NCI-H2081 treated with DMSO at 0.1 percent for 48 hours (cell line): ENCODE measurements at regions not wholly inside any gene's neighbourhood (a gene's known extent, or its start where the extent isn't known, plus 50 kb on each side); places are given as distances from the start of the nearest gene placed in this dataset.

Experiments
- DNase-seq: peaks from one replicate; lab custom pipeline; 2025; lab: John Stamatoyannopoulos, UW

GRCh38 chr11:133787379-133788141, 57.8 kb downstream of the SPATA19 start:
- no peak for DNase-seq

GRCh38 chr11:133785795-133786340, 59.4 kb downstream of the SPATA19 start:
- DNase-seq: no peak

GRCh38 chr11:133784359-133784758, 61.0 kb downstream of the SPATA19 start:
- DNase-seq: no peak

GRCh38 chr11:133782116-133782725, 63.1 kb downstream of the SPATA19 start:
- DNase-seq: no peak

- no peak for DNase-seq
Measured at GRCh38 chr11:133778161-133778560, 67.2 kb downstream of the SPATA19 start.

- DNase-seq: no peak
Measured at GRCh38 chr11:133776671-133777367, 68.5 kb downstream of the SPATA19 start.

GRCh38 chr11:133762538-133762937, 82.8 kb downstream of the SPATA19 start:
- DNase-seq: no peak

- DNase-seq: no peak
Measured at GRCh38 chr11:133753150-133753549, 92.2 kb downstream of the SPATA19 start.

- DNase-seq: no peak
Measured at GRCh38 chr11:133749841-133750240, 95.5 kb downstream of the SPATA19 start.

GRCh38 chr11:133747409-133747808, 97.9 kb downstream of the SPATA19 start:
- no peak for DNase-seq

GRCh38 chr11:133746663-133747306, 98.5 kb downstream of the SPATA19 start:
- DNase-seq: no peak

GRCh38 chr11:133745791-133746190, 99.5 kb downstream of the SPATA19 start:
- no peak for DNase-seq

GRCh38 chr11:133742353-133742752, 103.0 kb downstream of the SPATA19 start:
- no peak for DNase-seq

GRCh38 chr11:133740963-133741362, 104.3 kb downstream of the SPATA19 start:
- DNase-seq: no peak

- DNase-seq: no peak
Measured at GRCh38 chr11:133739481-133739880, 105.8 kb downstream of the SPATA19 start.

- DNase-seq: no peak
Measured at GRCh38 chr11:133738624-133739023, 106.7 kb downstream of the SPATA19 start.

- no peak for DNase-seq
Measured at GRCh38 chr11:133733631-133734030, 111.7 kb downstream of the SPATA19 start.

GRCh38 chr11:133732109-133732674, 113.1 kb downstream of the SPATA19 start:
- no peak for DNase-seq

- no peak for DNase-seq
Measured at GRCh38 chr11:133727774-133728173, 117.5 kb downstream of the SPATA19 start.

GRCh38 chr11:133726542-133726941, 118.8 kb downstream of the SPATA19 start:
- no peak for DNase-seq

GRCh38 chr11:133724116-133724515, 121.2 kb downstream of the SPATA19 start:
- DNase-seq: no peak

- peak; percentile 89 for DNase-seq
Measured at GRCh38 chr11:133723056-133723455, 122.3 kb downstream of the SPATA19 start.
